ENCODE measurements at regions not wholly inside any gene's neighbourhood (a gene's known extent, or its start where the extent isn't known, plus 50 kb on each side); places are given as distances from the start of the nearest gene placed in this dataset.

- CTCF ChIA-PET, result no interaction called here
- POLR2A ChIA-PET, result no interaction called here
- no peaks in the 10 kb centered on the region for H3K36me3 ChIP-seq (ENCODE audit: control insufficient read depth in 2 of 2, insufficient read depth in 2 of 2, low read length in 1 of 2)
- no peaks in the 10 kb centered on the region for H3K4me1 ChIP-seq (ENCODE audit: control insufficient read depth, insufficient read depth, low read length)
- RAD21 ChIA-PET (ENCODE audit: unreplicated experiment), result no interaction called here
- no peak overlapping the region for H2AFZ ChIP-seq (ENCODE audit: control insufficient read depth, low read depth, low read length)
- H4K20me1 ChIP-seq (ENCODE audit: control insufficient read depth, insufficient read depth), result no peaks in the 10 kb centered on the region
- H3K4me3 ChIP-seq, result no peak overlapping the region
- ATAC-seq, result no peak
- H3K27ac ChIP-seq (ENCODE audit: control insufficient read depth, insufficient read depth), result no peak overlapping the region
- WGBS (ENCODE audit: insufficient coverage, insufficient replicate concordance, low lambda C conversion rate, missing lambda C conversion rate), result 7% methylated on average over 7 of the region's 7 CpGs
- DNase-seq (ENCODE audit: low read depth, low spot score), result no peak
- in situ Hi-C loops (cut with MboI) (no loop called here), intact Hi-C loops (cut with micrococcal nuclease; ENCODE audit: unreplicated experiment) (no loop called here)
- no peak for FAIRE-seq
- no peak overlapping the region for H3K9ac ChIP-seq (ENCODE audit: control insufficient read depth, insufficient read depth, low read length)
- BruUV-seq (replicated peaks), result no TSS peak
- no peaks in the 10 kb centered on the region for H3K9me3 ChIP-seq (replicated peaks; ENCODE audit: control insufficient read depth, insufficient read depth, low read length)
- SMC1A ChIA-PET (ENCODE audit: uncharacterized antibody, unreplicated experiment), result interaction anchor here (0.5 to 1.4 kb wide), 2 partner anchors 18 to 1016 kb away, joined by 3 to 4 read pairs; no protein-coding TSS in a partner anchor
- no peaks in the 10 kb centered on the region for H3K27me3 ChIP-seq (replicated peaks in 1 of 2; ENCODE audit: control insufficient read depth in 2 of 2, insufficient read depth in 2 of 2, low read length in 1 of 2)
- H3K4me2 ChIP-seq (ENCODE audit: control insufficient read depth, insufficient read depth), result no peak overlapping the region
- no peak for TF ChIP-seq RCOR1 (conservative IDR thresholded peaks at IDR 0.05; ENCODE audit: low read depth, low read length)
- no peaks in the 10 kb centered on the region for H3K79me2 ChIP-seq (ENCODE audit: control insufficient read depth, insufficient read depth, low read length)
Measured at GRCh38 chr6:115612796-115613479, 447.8 kb downstream of the FRK start.

DNA sequence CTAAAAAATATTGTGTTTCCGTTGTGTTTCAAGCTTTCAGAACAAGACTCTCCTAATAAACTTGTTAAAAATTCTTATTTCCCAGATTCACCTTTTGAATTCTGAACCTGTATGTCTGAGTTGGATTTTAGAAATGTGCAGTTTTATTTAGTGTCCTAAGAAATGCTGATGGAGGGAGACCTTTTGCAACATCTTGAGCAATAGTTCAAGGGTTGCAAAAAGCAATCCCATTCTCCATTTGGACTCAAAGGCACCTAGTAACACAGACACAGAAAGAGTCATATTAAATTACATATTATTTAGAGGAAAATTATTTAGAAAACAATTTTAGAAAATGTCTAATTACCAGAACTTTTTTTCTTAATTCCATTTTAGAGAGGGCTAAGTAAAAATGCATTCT is 448.5 kb downstream of the FRK start:
- H3K4me1 ChIP-seq (ENCODE audit: control insufficient read depth, insufficient read depth, low read length), result no peaks in the 10 kb centered on the region
- no peaks in the 10 kb centered on the region for H3K79me2 ChIP-seq (ENCODE audit: control insufficient read depth, insufficient read depth, low read length)
- no peak overlapping the region for H3K4me2 ChIP-seq (ENCODE audit: control insufficient read depth, insufficient read depth)
- WGBS (ENCODE audit: insufficient coverage, insufficient replicate concordance, low lambda C conversion rate, missing lambda C conversion rate), result 0% methylated on average over 1 of the region's 1 CpG
- RAD21 ChIA-PET (ENCODE audit: unreplicated experiment), result no interaction called here
- no peak for FAIRE-seq
- CTCF ChIA-PET, result no interaction called here
- no peaks in the 10 kb centered on the region for H3K9me3 ChIP-seq (replicated peaks; ENCODE audit: control insufficient read depth, insufficient read depth, low read length)
- H2AFZ ChIP-seq (ENCODE audit: control insufficient read depth, low read depth, low read length), result no peak overlapping the region
- H3K27me3 ChIP-seq (replicated peaks in 1 of 2; ENCODE audit: control insufficient read depth in 2 of 2, insufficient read depth in 2 of 2, low read length in 1 of 2), result no peaks in the 10 kb centered on the region
- POLR2A ChIA-PET, result no interaction called here
- no peak overlapping the region for H3K9ac ChIP-seq (ENCODE audit: control insufficient read depth, insufficient read depth, low read length)
- intact Hi-C loops (cut with micrococcal nuclease; ENCODE audit: unreplicated experiment), result no loop called here
- no TSS peak for BruUV-seq (replicated peaks)
- SMC1A ChIA-PET (ENCODE audit: uncharacterized antibody, unreplicated experiment), result interaction anchor here (1.4 kb wide), 1 partner anchor 19 kb away, joined by 4 read pairs; no protein-coding TSS in a partner anchor
- in situ Hi-C loops (cut with MboI), result no loop called here
- no peaks in the 10 kb centered on the region for H3K36me3 ChIP-seq (ENCODE audit: control insufficient read depth in 2 of 2, insufficient read depth in 2 of 2, low read length in 1 of 2)
- H3K27ac ChIP-seq (ENCODE audit: control insufficient read depth, insufficient read depth), result no peak overlapping the region
- no peak overlapping the region for H3K4me3 ChIP-seq
- ATAC-seq, result no peak
- H4K20me1 ChIP-seq (ENCODE audit: control insufficient read depth, insufficient read depth), result no peaks in the 10 kb centered on the region
- no peak for DNase-seq (ENCODE audit: low read depth, low spot score)
- TF ChIP-seq, protein P1, sequence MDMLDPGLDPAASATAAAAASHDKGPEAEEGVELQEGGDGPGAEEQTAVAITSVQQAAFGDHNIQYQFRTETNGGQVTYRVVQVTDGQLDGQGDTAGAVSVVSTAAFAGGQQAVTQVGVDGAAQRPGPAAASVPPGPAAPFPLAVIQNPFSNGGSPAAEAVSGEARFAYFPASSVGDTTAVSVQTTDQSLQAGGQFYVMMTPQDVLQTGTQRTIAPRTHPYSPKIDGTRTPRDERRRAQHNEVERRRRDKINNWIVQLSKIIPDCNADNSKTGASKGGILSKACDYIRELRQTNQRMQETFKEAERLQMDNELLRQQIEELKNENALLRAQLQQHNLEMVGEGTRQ (IDR thresholded peaks at IDR 0.05; ENCODE audit: borderline replicate concordance, low read depth, low read length), result no peak
- TF ChIP-seq ZNF592 (IDR thresholded peaks at IDR 0.05) (no peak), TAF1 (IDR thresholded peaks at IDR 0.05; ENCODE audit: borderline replicate concordance, low read depth, low read length) (no peak), HCFC1 (IDR thresholded peaks at IDR 0.05; ENCODE audit: low read length) (no peak), POLR2AphosphoS2 (IDR thresholded peaks at IDR 0.05; ENCODE audit: low read depth, low read length) (no peak), SPI1 (IDR thresholded peaks at IDR 0.05; ENCODE audit: borderline replicate concordance, insufficient read depth, low read depth, low read length) (no peak), NFYA (IDR thresholded peaks at IDR 0.05; ENCODE audit: borderline replicate concordance, low read depth, low read length) (no peak), ZZZ3 (IDR thresholded peaks at IDR 0.05; ENCODE audit: control insufficient read depth, insufficient read length, low read depth) (no peak), RELA (IDR thresholded peaks at IDR 0.05; ENCODE audit: borderline replicate concordance, partially characterized antibody) (no peak), CBX5 (IDR thresholded peaks at IDR 0.05; ENCODE audit: low read depth) (no peak)
